Right lobe of liver (tissue), 6 donors: ENCODE measurements at regions not wholly inside any gene's neighbourhood (a gene's known extent, or its start where the extent isn't known, plus 50 kb on each side); places are given as distances from the start of the nearest gene placed in this dataset.

Experiments used
- ATAC-seq, 4 donors: fragments of 200-7000 bp; cut with Tn5 transposase; one replicate each; pipeline ENCODE4 v1.9.1; 2020; ENCODE audit warnings: mild to moderate bottlenecking in 4 of 4, moderate library complexity in 4 of 4
- DNase-seq, 3 donors: peaks; one replicate each; pipeline ENCODE4 v3.0.0-alpha.2; 2020
- H3K27ac ChIP-seq, 3 donors: fragments of 200-600 bp; one replicate each; pipeline ENCODE4 v1.8.0; 2022
- H3K27me3 ChIP-seq, 2 donors: fragments of 200-600 bp; one replicate each; pipeline ENCODE4 v1.8.0; 2022
- H3K36me3 ChIP-seq, 4 donors: fragments of 200-600 bp; sonication (generic) in 1 of 4; one replicate each; pipeline versions ENCODE4 v1.5.1 to v1.8.0; 2017 to 2022; ENCODE audit warnings: control low read depth in 1 of 4
- H3K4me1 ChIP-seq, 4 donors: fragments of 200-600 bp; sonication (generic) in 1 of 4; one replicate each; pipeline versions ENCODE4 v1.5.1 to v1.8.0; 2017 to 2022; ENCODE audit warnings: control low read depth in 1 of 4
- H3K4me3 ChIP-seq, 3 donors: fragments of 200-600 bp; one replicate each; pipeline ENCODE4 v1.8.0; 2022
- H3K9me3 ChIP-seq, 4 donors: fragments of 200-600 bp; sonication (generic) in 1 of 4; one replicate each; pipeline versions ENCODE4 v1.5.1 to v1.8.0; 2017 to 2022; ENCODE audit warnings: control low read depth in 1 of 4
- POLR2A ChIP-seq: fragments of 450-650 bp; IDR thresholded peaks from one replicate; pipeline ENCODE4 v1.6.1; 2017; ENCODE audit warnings: antibody characterized with exemption, mild to moderate bottlenecking
- WGBS: methylation state at CpG from one replicate; pipeline ENCODE4 v1.1.6; 2018; ENCODE audit warnings: low coverage, low lambda C conversion rate; ENCODE audit not compliant: insufficient coverage; ENCODE audit errors: missing lambda C conversion rate; 5-methylcytosine and 5-hydroxymethylcytosine counted together
- intact Hi-C, 2 donors: fragments of 100-400 bp; cut with DNase I; formaldehyde crosslinking; loops; one replicate each; pipeline versions ENCODE4 v1.11.2 to v1.14.1; 2022
- small RNA-seq, 2 experiments: library from RNA; depleted of rRNA; stranded (forward); fragments of <200 nt; gene quantifications; one replicate each; pipeline ENCODE3, GENCODE V24; 2016
- TF ChIP-seq, protein P1 (sequence below), 4 donors: fragments of 200-600 bp in 3 of 4; fragments of 450-650 bp in 1 of 4; IDR thresholded peaks; one replicate each; pipeline versions ENCODE4 v1.5.1 to v1.8.0; 2016 to 2022; ENCODE audit warnings: antibody characterized with exemption in 4 of 4, mild to moderate bottlenecking in 2 of 4
- donor health status: DM: no; HTN: yes; CAD: no.
- donor health status: DM: no; HTN: no; CAD: no.
- donor health status: DM: no; HTN: no; CAD: no.
- donor health status: DM: no; HTN: yes; CAD: no.
- donor health status: DM: no; HTN: yes; CAD: no.

DNA sequence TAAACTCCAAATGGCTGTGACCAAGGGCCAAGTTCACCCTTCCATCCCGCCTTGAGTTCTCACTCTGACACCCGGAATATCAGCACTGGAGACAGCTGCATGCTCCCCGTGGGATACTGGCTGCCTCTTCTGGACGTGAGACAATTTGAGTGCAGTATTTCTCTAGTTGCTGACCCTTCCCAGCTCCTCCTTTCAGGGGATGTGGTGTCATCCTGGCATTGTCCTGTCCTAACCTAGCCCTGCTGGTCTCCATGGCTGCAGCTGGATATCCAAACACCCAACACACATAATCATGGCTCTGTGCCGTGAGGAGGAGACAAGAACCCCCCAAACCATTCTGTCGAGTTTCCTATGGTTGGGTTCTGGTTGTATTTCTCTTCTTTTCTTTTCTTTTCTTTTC lies 82.6 kb downstream of the PAX1 start:
- Histone ChIP-seq H3K4me3 (no peak overlapping the region), H3K9me3 (no peaks in the 10 kb centered on the region), H3K27me3 (no peaks in the 10 kb centered on the region), H3K36me3 (no peaks in the 10 kb centered on the region), H3K27ac (no peak overlapping the region), H3K4me1 (no peaks in the 10 kb centered on the region)
- DNase-seq (no peak), ATAC-seq (no peak)
- WGBS, result 41% methylated on average over 4 of the region's 6 CpGs
- no peak for TF ChIP-seq POLR2A
- TF ChIP-seq, protein P1, sequence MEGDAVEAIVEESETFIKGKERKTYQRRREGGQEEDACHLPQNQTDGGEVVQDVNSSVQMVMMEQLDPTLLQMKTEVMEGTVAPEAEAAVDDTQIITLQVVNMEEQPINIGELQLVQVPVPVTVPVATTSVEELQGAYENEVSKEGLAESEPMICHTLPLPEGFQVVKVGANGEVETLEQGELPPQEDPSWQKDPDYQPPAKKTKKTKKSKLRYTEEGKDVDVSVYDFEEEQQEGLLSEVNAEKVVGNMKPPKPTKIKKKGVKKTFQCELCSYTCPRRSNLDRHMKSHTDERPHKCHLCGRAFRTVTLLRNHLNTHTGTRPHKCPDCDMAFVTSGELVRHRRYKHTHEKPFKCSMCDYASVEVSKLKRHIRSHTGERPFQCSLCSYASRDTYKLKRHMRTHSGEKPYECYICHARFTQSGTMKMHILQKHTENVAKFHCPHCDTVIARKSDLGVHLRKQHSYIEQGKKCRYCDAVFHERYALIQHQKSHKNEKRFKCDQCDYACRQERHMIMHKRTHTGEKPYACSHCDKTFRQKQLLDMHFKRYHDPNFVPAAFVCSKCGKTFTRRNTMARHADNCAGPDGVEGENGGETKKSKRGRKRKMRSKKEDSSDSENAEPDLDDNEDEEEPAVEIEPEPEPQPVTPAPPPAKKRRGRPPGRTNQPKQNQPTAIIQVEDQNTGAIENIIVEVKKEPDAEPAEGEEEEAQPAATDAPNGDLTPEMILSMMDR (IDR thresholded peaks at IDR 0.05), result no peak
- intact Hi-C loops, result no loop called here

GRCh38 chr20:21781446-21782075 lies 76.1 kb downstream of the PAX1 start:
- H3K9me3 ChIP-seq, result no peaks in the 10 kb centered on the region
- intact Hi-C loops, result no loop called here
- no peaks in the 10 kb centered on the region for H3K4me1 ChIP-seq
- WGBS, result 31% methylated on average over 16 of the region's 24 CpGs
- TF ChIP-seq, protein P1 (IDR thresholded peaks at IDR 0.05), result no peak
- TF ChIP-seq POLR2A, result no peak
- H3K27ac ChIP-seq, result no peak overlapping the region
- H3K4me3 ChIP-seq, result no peak overlapping the region
- peaks cover 0 to 6% of the 10 kb centered on the region in 2 donors for H3K27me3 ChIP-seq
- ATAC-seq, result no peak
- DNase-seq, result no peak
- no peaks in the 10 kb centered on the region for H3K36me3 ChIP-seq

- H3K4me1 ChIP-seq, result no peaks in the 10 kb centered on the region
- H3K4me3 ChIP-seq, result no peak overlapping the region
- H3K27me3 ChIP-seq, result peaks cover 0 to 6% of the 10 kb centered on the region in 2 donors
- no peaks in the 10 kb centered on the region for H3K36me3 ChIP-seq
- WGBS, result 57% methylated on average over 4 of the region's 4 CpGs
- intact Hi-C loops, result no loop called here
- no peak for DNase-seq
- no peaks in the 10 kb centered on the region for H3K9me3 ChIP-seq
- H3K27ac ChIP-seq, result no peak overlapping the region
- no peak for TF ChIP-seq POLR2A
- TF ChIP-seq, protein P1 (IDR thresholded peaks at IDR 0.05), result no peak
- no peak for ATAC-seq
Measured at GRCh38 chr20:21780528-21780927, 75.1 kb downstream of the PAX1 start.

Small RNA genes in the stretch of these regions (small RNA-seq; reads per million reads assigned to genes)
- gene AL121912.1, result 0 reads per million in 2 experiments
